Left cardiac atrium (tissue), 4 donors: ENCODE measurements at regions not wholly inside any gene's neighbourhood (a gene's known extent, or its start where the extent isn't known, plus 50 kb on each side); places are given as distances from the start of the nearest gene placed in this dataset.
A peak's percentile ranks its signal among the peaks of the same experiment; 100 is the strongest.
"Not testable (repeated sequence)": the region's sequence is repeated elsewhere in the genome, so short reads cannot be mapped to it uniquely, and the experiment has no call there.

Experiments
- ATAC-seq, 2 donors: fragments of 200-7000 bp; cut with Tn5 transposase; one replicate each; pipeline ENCODE4 v1.9.1; 2020; ENCODE audit warnings: mild to moderate bottlenecking in 2 of 2, moderate library complexity in 2 of 2
- DNase-seq: peaks from one replicate; pipeline ENCODE4 v3.0.0-alpha.2; 2020
- intact Hi-C, 2 donors: fragments of 100-400 bp; cut with DNase I; formaldehyde crosslinking; loops; one replicate each; pipeline versions ENCODE4 v1.14.1 to v1.15.1; 2022 to 2023
- donor health status: DM: no; HTN: yes; CAD: no.
- donor health status: DM: no; HTN: yes; CAD: no; lungs with severe emphysema.
- donor health status: DM: yes; HTN: yes; CAD: no.
- donor health status: Dilated cardiomyopathy.

- DNase-seq = no peak
- no peak for ATAC-seq
- intact Hi-C loops = no loop called here
Measured at GRCh38 chr10:124211921-124212320, 118.5 kb upstream of the CHST15 start.

GRCh38 chr10:124210263-124210662 is 116.9 kb upstream of the CHST15 start:
- ATAC-seq (no peak), DNase-seq (no peak)
- intact Hi-C loops = no loop called here

DNA sequence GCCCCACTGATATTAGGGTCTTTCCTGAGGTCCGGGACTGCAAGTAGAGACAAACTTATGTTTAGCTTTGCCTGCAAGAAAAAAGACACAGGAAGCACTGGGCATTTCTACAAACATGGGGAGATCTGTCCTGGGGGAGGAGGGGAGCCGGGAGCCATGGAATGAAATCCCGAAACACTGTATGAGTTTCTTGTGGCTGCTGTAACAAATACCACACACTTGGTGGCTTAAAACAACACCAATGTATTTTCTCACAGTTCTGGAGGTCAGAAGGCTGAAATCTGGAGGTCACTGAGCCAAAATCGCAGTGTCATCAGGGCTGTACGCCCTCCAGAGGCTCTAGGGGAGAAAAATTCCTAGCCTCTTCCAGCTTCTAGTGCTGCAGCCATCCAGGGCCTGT is 114.0 kb upstream of the CHST15 start:
- ATAC-seq (no peak), DNase-seq (no peak)
- intact Hi-C loops = no loop called here

DNA sequence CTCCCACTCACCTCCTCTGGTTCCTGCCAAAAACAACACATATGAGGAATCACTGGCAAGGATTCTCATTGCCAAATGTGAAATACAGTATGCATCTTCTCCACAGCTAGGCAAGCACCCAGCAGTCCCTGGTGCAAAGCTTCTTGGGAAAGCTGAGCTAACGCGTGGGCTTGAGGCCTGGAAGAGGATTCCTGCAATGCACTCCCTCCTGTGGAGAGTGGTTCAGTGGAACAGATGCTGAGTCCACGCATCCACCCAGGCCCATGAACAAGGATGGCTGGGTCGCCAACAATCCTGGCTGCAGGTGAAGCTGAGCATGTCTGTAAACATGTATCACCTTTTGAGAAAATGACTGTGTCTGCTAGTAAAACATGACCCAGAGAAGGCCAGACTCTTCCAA is 113.2 kb upstream of the CHST15 start:
- intact Hi-C loops = no loop called here
- DNase-seq = no peak

DNA sequence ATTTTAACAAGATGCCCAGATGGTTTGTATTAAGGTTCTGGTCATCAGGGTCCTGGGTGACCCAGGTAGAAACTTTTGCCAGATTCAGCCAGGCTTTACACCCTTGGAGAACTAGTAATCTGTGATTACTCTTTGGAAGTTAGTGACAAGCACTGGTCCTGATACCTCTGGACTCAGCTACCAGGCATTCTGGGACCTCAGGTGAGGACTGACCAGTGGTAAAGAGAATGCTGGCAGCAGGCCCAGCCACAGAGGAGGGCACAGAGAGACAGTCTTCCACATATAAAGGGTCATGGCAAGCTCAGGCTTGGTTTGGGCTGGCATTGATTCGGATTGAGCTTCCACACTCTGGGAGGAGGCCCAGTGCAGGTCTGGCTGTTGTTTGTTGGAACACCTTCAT is 112.0 kb upstream of the CHST15 start:
- intact Hi-C loops = no loop called here
- DNase-seq = no peak
- ATAC-seq = no peak

More for the DNA sequence above, 113.2 kb upstream of the CHST15 start:
- ATAC-seq = no peak

DNA sequence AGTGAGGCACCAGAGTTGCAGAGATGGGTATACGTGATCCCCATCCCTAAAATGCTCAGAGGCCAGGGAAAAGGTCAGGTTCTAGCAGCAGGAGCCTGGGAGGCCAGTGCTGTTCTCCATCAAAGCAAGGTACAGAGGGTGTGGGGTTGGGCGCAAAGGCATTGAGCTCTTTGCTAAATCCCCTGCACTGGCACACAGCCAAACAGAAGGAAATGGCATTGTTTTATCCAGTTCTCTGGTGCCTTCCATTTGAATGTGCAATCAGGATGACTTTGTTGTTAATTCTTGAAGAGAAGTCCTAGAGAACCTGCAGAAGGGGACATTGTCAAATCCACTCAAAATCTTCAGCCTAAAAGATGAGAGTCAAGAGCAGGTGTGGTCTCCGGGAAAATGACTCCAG is 111.3 kb upstream of the CHST15 start:
- intact Hi-C loops = no loop called here
- ATAC-seq (no peak), DNase-seq (no peak)

DNA sequence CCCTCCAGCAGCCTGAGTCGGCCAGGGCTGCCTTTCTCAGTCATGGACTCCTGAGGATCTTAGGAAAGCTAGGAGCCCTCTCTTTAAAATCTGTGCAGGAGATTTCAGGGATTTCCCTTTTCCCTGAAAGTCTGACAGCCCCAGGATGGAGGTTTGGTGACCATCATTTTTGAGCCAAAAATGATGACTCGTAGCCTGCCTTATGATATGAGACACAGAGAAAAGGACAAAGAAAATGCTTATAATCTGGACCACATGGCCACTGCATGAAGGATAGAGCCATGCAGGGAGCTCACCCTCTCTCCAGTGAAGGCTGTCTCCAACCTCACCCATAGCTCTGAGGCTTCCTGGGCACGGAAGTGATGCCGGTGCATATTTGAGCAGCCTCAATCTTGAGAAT is 106.6 kb upstream of the CHST15 start:
- ATAC-seq = no peak
- intact Hi-C loops = no loop called here
- DNase-seq = no peak

DNA sequence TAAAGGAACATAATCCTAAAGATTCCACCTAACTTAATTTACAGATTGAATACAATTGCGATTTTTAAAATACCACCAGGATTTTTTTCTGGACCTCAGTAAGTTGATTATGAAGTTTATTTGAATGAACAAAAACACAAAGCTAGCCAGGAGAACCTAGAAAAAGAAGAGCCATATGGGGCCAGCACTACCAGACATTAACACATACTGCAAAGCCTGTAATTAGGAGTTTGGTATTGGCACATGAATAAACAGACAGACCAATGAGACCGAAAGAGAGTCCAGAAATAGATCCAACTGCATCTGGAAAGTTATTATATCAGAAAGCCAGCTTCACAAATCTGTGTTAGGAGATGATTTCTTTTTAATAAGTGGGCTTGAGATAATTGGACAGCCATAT is 105.5 kb upstream of the CHST15 start:
- ATAC-seq (no peak), DNase-seq (no peak)
- intact Hi-C loops = no loop called here

- no peak for DNase-seq
- ATAC-seq = no peak
- intact Hi-C loops = no loop called here
Measured at GRCh38 chr10:124198125-124198501, 104.7 kb upstream of the CHST15 start.

DNA sequence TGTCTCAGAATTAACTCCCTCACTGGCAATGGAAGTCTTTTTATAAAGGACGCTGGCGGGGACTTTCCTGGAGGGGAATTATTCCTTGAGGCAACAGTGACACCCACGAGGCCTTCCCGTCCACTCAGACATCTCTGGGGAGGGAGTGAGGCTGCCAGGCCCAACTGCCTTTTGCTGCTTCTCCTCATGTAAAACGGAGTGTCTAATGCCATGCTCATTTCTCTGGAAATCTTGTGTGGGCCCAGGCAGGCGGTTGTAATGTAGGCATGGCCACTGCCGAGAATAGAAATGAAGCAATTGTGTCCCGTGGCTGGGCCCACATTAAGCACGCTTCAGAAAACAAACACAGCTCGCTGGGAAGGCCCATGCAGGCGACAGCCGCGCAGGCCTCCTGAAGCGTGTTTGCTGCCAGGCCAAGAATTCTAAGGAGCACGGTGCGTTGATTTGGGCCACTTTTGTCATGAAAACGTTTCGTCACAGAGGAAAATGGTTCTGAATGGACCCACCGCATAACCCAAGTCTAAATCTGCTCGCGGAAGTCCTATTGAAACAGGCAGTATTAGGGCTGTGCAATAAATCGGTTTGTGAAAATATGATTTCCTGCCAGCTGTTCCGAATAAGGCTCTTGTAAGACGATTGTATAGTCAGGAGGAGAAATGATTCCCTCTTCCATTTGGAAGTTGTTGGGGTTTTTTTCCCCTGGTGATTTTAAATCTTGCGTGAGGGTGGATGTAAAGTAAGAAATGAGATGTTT is 104.2 kb upstream of the CHST15 start:
- intact Hi-C loops = no loop called here
- no peak for DNase-seq
- ATAC-seq = peak in 1 of 2 donors; percentile 57

GRCh38 chr10:124196659-124197058 is 103.3 kb upstream of the CHST15 start:
- intact Hi-C loops = no loop called here
- no peak for ATAC-seq
- no peak for DNase-seq

DNA sequence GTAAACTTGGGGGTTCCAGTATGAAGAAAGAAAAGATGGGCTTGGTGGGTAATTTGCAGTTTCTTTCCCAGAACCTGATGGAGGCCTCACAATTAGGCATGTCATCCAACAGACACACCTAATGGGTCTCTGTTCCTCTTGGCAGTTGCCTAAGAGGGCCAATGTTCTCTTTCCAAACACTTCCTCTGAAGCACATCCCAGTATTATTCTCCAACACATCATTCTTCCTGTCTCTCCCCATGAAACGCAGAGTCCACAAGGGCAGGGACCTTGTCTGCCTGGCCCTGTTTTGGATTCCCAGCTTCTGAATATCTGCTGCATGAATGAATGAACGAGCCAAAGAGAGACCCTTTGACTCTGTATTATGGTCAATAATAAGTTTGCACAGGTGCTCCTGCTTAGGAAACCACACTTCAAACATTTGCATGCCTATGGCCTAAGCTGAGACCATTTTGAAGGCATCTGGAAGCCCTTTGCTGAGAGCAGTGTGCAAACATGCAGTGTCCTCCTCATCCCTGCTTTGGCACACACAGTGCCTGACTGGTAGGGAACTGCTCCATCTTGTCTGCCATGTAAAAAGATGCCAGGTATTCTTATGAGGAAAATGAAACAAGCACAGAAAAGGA is 100.9 kb upstream of the CHST15 start:
- DNase-seq (no peak), ATAC-seq (no peak)
- intact Hi-C loops = no loop called here

DNA sequence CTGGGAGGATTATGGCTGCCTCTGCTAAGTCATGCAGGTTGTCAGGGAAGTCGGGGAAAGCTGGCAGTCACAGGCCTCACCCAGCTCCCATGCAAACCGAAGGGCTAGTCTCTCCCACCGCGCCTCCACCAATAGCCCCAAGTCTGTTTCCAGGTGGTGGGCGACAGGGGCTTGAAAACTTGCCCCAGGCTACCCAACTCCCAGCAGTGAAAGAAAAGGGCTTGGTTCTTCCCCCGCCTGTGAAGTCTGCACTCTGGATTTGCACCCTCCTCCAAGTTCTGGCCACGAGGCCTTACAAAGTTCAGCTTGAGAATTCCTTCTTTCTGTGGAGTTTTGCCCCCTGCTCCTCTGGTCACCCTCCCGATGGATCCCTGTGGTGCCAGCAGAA is 99.9 kb upstream of the CHST15 start:
- ATAC-seq (no peak), DNase-seq (no peak)
- intact Hi-C loops = no loop called here

DNA sequence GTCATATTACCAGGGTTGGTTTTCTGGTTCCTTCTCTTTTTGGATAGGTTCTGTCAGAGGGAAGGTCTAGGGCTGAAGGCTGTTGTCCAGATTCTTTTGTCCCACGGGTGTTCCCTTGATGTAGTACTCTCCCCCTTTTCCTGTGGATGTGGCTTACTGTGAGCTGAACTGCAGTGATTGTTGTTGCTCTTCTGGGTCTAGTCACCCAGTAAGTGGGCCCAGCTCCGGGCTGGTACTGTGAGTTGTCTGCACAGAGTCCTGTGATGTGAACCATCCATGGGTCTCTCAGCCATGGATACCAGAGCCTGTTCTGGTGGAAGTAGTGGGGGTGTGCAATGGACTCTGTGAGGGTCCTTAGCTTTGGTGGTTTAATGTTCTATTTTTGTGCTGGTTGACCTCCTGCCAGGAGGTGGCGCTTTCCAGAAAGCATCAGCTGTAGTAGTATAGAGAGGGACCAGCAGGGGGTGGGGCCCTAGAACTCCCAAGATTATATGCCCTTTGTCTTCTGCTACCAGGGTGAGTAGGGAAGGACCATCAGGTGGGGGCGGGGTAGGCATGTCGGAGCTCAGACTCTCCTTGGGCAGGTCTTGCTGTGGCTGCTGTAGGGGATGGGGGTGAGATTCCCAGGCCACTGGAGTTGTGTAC is 99.4 kb upstream of the CHST15 start:
- intact Hi-C loops, ATAC-seq: not testable (repeated sequence)

DNA sequence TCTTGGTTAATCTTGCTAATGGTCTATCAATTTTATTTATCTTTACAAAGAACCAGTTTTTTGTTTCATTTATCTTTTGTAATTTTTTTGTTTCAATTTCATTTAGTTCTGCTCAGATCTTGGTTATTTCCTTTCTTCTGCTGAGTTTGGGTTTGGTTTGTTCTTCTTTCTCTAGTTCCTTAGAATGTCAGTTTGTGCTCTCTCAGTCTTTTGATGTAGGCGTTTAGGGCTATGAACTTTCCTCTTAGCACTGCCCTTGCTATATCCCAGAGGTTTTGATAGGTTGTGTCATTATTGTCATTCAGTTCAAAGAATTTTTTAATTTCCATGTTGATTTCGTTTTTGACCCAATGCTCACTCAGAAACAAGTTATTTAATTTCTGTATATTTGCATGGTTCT is 97.1 kb upstream of the CHST15 start:
- intact Hi-C loops, DNase-seq, ATAC-seq: not testable (repeated sequence)

More for the DNA sequence above, 99.4 kb upstream of the CHST15 start:
- not testable (repeated sequence) for DNase-seq

DNA sequence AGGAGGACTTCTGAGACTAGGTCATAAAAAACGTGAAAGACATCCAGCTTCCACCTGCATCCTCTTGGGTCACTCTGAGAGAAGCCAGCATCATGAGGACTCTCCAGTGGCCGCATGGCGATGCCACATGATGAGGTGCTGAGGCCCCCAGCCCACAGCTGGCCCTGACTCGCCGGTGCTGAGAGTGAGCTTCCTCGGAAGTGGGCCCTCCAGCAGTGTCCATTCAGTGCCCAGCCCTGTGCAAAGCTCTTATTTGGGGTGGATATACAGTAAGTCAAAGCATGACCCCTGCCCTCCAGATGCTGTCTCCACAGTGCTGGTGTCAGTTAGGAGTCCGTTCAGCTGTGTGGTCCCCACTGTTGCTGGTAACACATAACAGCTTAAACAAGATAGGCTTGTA is 93.6 kb upstream of the CHST15 start:
- intact Hi-C loops = no loop called here
- no peak for ATAC-seq
- no peak for DNase-seq

GRCh38 chr10:124185084-124185483 is 91.7 kb upstream of the CHST15 start:
- no peak for DNase-seq
- intact Hi-C loops = no loop called here

GRCh38 chr10:124184208-124184830 is 90.9 kb upstream of the CHST15 start:
- DNase-seq = no peak
- intact Hi-C loops = no loop called here
- ATAC-seq = no peak

More at GRCh38 chr10:124185084-124185483, 91.7 kb upstream of the CHST15 start:
- ATAC-seq = no peak

GRCh38 chr10:124183617-124184016 is 90.2 kb upstream of the CHST15 start:
- no peak for DNase-seq
- ATAC-seq = no peak
- intact Hi-C loops = no loop called here

DNA sequence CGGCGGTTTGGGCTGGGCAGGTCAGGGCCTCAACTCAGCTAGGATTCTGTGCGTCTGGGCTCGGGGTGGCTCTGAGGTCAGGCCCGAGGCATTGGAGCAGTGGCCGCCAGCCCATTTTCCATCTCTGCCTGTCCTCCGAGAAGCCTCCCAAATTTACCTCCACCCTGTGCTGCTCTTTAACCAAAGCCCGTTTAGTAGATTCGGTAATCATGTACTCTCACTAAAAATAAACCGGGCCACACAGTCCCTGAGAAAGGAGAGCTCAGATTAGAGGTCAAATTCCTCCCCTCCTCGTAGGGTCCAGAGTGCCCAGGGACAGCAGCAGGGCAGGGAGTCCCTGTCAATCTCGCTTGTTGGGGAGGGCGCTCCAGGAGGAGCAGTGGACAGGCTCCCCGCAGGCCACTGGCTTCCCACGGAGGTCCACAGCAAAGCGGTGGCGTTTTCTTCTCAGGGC is 88.7 kb upstream of the CHST15 start:
- DNase-seq (no peak), ATAC-seq (peak; percentile 19 to 47)
- intact Hi-C loops = no loop called here
